ENCODE measurements at regions not wholly inside any gene's neighbourhood (a gene's known extent, or its start where the extent isn't known, plus 50 kb on each side); places are given as distances from the start of the nearest gene placed in this dataset.

GRCh38 chr3:177647876-177648275 lies 450.6 kb upstream of the TBL1XR1 start:
- DNase-seq = no peak
- 21 to 52% (median 35%) methylated on average over 4 of the region's 4 CpGs for WGBS, 5 donors
- intact Hi-C loops (cut with DNase I; ENCODE audit: low total_unique reads) = no loop called here

GRCh38 chr3:177652556-177653291 lies 455.4 kb upstream of the TBL1XR1 start:
- intact Hi-C loops (cut with DNase I; ENCODE audit: low total_unique reads) = no loop called here
- WGBS, 5 donors = 77 to 89% (median 88%) methylated on average over 5 of the region's 5 CpGs
- H3K4me1 ChIP-seq = peaks cover 0 to 19% (median 4%) of the 10 kb centered on the region in 6 donors
- H3K27ac ChIP-seq = peak overlapping the region in 2 of 8 donors; percentile 4 to 21
- TF ChIP-seq CTCF (IDR thresholded peaks at IDR 0.05 in 8 of 11, conservative IDR thresholded peaks at IDR 0.05 in 3 of 11) = no peak
- no peak for TF ChIP-seq POLR2AphosphoS5 (IDR thresholded peaks at IDR 0.05)
- no peak for TF ChIP-seq POLR2A (IDR thresholded peaks at IDR 0.05)
- DNase-seq = no peak
- H3K36me3 ChIP-seq = no peaks in the 10 kb centered on the region
- H3K27me3 ChIP-seq (replicated peaks in 1 of 7) = no peaks in the 10 kb centered on the region
- H3K4me3 ChIP-seq = no peak overlapping the region
- no peaks in the 10 kb centered on the region for H3K9me3 ChIP-seq

More at GRCh38 chr3:177647876-177648275, 450.6 kb upstream of the TBL1XR1 start:
- Histone ChIP-seq H3K27me3 (replicated peaks in 1 of 7) (no peaks in the 10 kb centered on the region), H3K27ac (peak overlapping the region in 6 of 8 donors; percentile 1 to 61 (median 26)), H3K4me1 (peaks cover 5 to 40% (median 18%) of the 10 kb centered on the region in 6 donors), H3K36me3 (no peaks in the 10 kb centered on the region), H3K4me3 (no peak overlapping the region), H3K9me3 (no peaks in the 10 kb centered on the region)
- no peak for TF ChIP-seq POLR2AphosphoS5 (IDR thresholded peaks at IDR 0.05)
- TF ChIP-seq POLR2A (IDR thresholded peaks at IDR 0.05) = no peak
- no peak for TF ChIP-seq CTCF (IDR thresholded peaks at IDR 0.05 in 8 of 11, conservative IDR thresholded peaks at IDR 0.05 in 3 of 11)

DNA sequence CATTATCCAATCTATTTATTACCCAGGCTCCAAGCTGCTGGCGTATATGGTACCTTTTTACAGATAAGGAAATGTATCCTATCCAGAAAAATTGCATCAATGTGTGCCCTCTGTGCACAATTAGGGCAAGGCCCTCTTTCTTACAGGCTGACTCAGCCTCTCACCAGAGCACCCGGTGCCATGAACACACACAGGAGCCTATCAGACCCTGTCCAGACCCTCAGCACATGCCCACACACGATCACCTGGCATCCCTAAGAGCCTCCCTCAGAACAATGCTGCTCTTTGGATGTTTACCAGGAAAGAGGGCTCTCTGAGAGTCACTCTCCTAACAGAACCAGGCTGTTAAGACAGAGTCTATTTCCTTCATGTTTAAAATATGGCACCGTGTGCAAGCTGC lies 460.0 kb upstream of the TBL1XR1 start:
- H3K27ac ChIP-seq = no peak overlapping the region
- no peak overlapping the region for H3K4me3 ChIP-seq
- no peaks in the 10 kb centered on the region for H3K27me3 ChIP-seq (replicated peaks in 1 of 7)
- H3K9me3 ChIP-seq = no peaks in the 10 kb centered on the region
- 69 to 92% (median 86%) methylated on average over 4 of the region's 4 CpGs for WGBS, 5 donors
- intact Hi-C loops (cut with DNase I; ENCODE audit: low total_unique reads) = no loop called here
- no peak for DNase-seq
- peaks cover 0 to 9% (median 0%) of the 10 kb centered on the region in 6 donors for H3K4me1 ChIP-seq
- no peak for TF ChIP-seq POLR2AphosphoS5 (IDR thresholded peaks at IDR 0.05)
- TF ChIP-seq POLR2A (IDR thresholded peaks at IDR 0.05) = no peak
- TF ChIP-seq CTCF (IDR thresholded peaks at IDR 0.05 in 8 of 11, conservative IDR thresholded peaks at IDR 0.05 in 3 of 11) = no peak
- no peaks in the 10 kb centered on the region for H3K36me3 ChIP-seq

GRCh38 chr3:177658354-177658753 lies 461.1 kb upstream of the TBL1XR1 start:
- no peaks in the 10 kb centered on the region for H3K9me3 ChIP-seq
- TF ChIP-seq CTCF (IDR thresholded peaks at IDR 0.05 in 8 of 11, conservative IDR thresholded peaks at IDR 0.05 in 3 of 11) (no peak), POLR2A (IDR thresholded peaks at IDR 0.05) (no peak), POLR2AphosphoS5 (IDR thresholded peaks at IDR 0.05) (no peak)
- intact Hi-C loops (cut with DNase I; ENCODE audit: low total_unique reads) = no loop called here
- H3K27ac ChIP-seq = no peak overlapping the region
- no peaks in the 10 kb centered on the region for H3K4me1 ChIP-seq
- H3K4me3 ChIP-seq = no peak overlapping the region
- no peaks in the 10 kb centered on the region for H3K36me3 ChIP-seq
- no peaks in the 10 kb centered on the region for H3K27me3 ChIP-seq (replicated peaks in 1 of 7)
- DNase-seq = no peak

Data from spleen (tissue), 11 donors.